ENCODE measurements at regions not wholly inside any gene's neighbourhood (a gene's known extent, or its start where the extent isn't known, plus 50 kb on each side); places are given as distances from the start of the nearest gene placed in this dataset.
"Not testable (repeated sequence)": the region's sequence is repeated elsewhere in the genome, so short reads cannot be mapped to it uniquely, and the experiment has no call there.

DNA sequence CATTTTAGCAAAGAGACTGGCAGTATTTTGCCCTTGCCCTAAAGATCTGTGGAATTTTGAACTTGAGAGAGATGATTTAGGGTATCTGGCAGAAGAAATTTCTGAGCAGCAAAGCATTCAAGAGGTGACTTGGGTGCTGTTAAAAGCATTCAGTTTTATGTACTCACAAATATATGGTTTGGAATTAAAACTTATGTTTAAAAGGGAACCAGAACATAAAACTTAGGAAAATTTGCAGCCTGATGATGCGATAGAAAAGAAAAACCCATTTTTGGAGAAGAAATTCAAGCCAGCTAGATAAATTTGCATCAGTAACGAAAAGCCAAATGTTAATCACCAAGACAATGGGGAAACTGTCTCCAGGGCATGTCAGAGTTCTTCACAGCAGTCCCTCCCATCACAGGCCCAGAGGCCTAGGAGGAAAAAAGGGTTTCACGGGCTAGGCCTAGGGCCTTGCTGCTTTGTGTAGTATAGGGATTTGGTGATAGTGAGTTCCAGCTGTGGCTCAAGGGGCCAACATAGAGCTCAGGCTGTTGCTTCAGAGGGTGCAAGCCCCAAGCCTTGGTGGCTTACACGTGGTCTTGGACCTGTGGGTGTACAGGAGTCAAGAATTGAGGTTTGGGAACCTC lies 104.4 kb downstream of the ASB1 start:
- not testable (repeated sequence) for TF ChIP-seq CTCF (IDR thresholded peaks at IDR 0.05; ENCODE audit: insufficient read depth, low read length); POLR2AphosphoS5 (IDR thresholded peaks at IDR 0.05; ENCODE audit: low read depth); REST (IDR thresholded peaks at IDR 0.05; ENCODE audit: insufficient replicate concordance, low read depth)

All from HL-60 (cell line).